GM12878 (cell line): ENCODE measurements at regions not wholly inside any gene's neighbourhood (a gene's known extent, or its start where the extent isn't known, plus 50 kb on each side); places are given as distances from the start of the nearest gene placed in this dataset.

Source experiments
- ATAC-seq: fragments of 200-7000 bp; cut with Tn5 transposase; 3 replicates; pipeline ENCODE4 v1.9.1; 2020; ENCODE audit warnings: mild to moderate bottlenecking, moderate library complexity
- BruUV-seq: library from RNA; stranded (reverse); fragments of 400-500 nt; replicated peaks from 2 replicates; lab custom pipeline; 2021; lab: Mats Ljungman, UMichigan
- CTCF ChIA-PET: fragments of 300-600 bp; sonication (Branson Sonifier 250); formaldehyde crosslinking; extraction: SDS; loops from one replicate; lab custom pipeline; 2021; ENCODE audit warnings: inconsistent platforms; lab: Yijun Ruan, JAX
- POLR2A ChIA-PET: fragments of 350-600 bp; formaldehyde crosslinking; extraction: SDS; loops from one replicate; lab custom pipeline; 2021; ENCODE audit warnings: inconsistent platforms; lab: Charles Lee
- RAD21 ChIA-PET: fragments of 300-600 bp; sonication (Branson Sonifier 250); formaldehyde crosslinking; loops from one replicate; lab custom pipeline; 2023; ENCODE audit warnings: antibody characterized with exemption; ENCODE audit not compliant: unreplicated experiment; lab: Charles Lee
- SMC1A ChIA-PET: fragments of 300-600 bp; sonication (Branson Sonifier 250); formaldehyde crosslinking; loops from one replicate; lab custom pipeline; 2023; ENCODE audit not compliant: unreplicated experiment, uncharacterized antibody; lab: Charles Lee
- DNase-seq: peaks from one replicate; pipeline ENCODE4 v3.0.0-alpha.2; 2011; ENCODE audit warnings: low read depth, low spot score
- FAIRE-seq: peaks from 3 replicates; lab custom pipeline; 2011; peaks lifted over from hg19 to GRCh38; lab: Jason Lieb, UNC
- H2AFZ ChIP-seq: 2 replicates; pipeline ENCODE4 v1.6.0; 2011; ENCODE audit warnings: low read depth, low read length, control low read depth; ENCODE audit not compliant: control insufficient read depth
- H3K27ac ChIP-seq: 2 replicates; pipeline ENCODE4 v1.5.1; 2011; ENCODE audit warnings: control low read depth; ENCODE audit not compliant: control insufficient read depth, insufficient read depth
- H3K27me3 ChIP-seq, 2 experiments: replicated peaks in 1 of 2; 2 replicates each; pipeline versions ENCODE4 v1.6.0 to v1.6.1; 2011; ENCODE audit warnings: low read length in 1 of 2; ENCODE audit not compliant: control insufficient read depth in 2 of 2, insufficient read depth in 2 of 2
- H3K36me3 ChIP-seq, 2 experiments: 2 replicates each; pipeline ENCODE4 v1.5.1; 2011; ENCODE audit warnings: low read length in 1 of 2; ENCODE audit not compliant: control insufficient read depth in 2 of 2, insufficient read depth in 2 of 2
- H3K4me1 ChIP-seq: 2 replicates; pipeline ENCODE4 v1.6.1; 2011; ENCODE audit warnings: mild to moderate bottlenecking, low read length, moderate library complexity, mixed read lengths; ENCODE audit not compliant: control insufficient read depth, insufficient read depth
- H3K4me2 ChIP-seq: 2 replicates; pipeline ENCODE4 v1.6.0; 2011; ENCODE audit warnings: control low read depth; ENCODE audit not compliant: control insufficient read depth, insufficient read depth
- H3K4me3 ChIP-seq: fragments of 200-600 bp; sonication (generic); 2 replicates; pipeline ENCODE4 v1.5.1; 2016
- H3K79me2 ChIP-seq: 2 replicates; pipeline ENCODE4 v1.6.0; 2011; ENCODE audit warnings: low read length; ENCODE audit not compliant: control insufficient read depth, insufficient read depth
- H3K9ac ChIP-seq: 2 replicates; pipeline ENCODE4 v1.8.0; 2011; ENCODE audit warnings: low read length, control low read depth, mixed read lengths; ENCODE audit not compliant: control insufficient read depth, insufficient read depth
- H3K9me3 ChIP-seq: replicated peaks from 3 replicates; pipeline ENCODE4 v1.5.1; 2011; ENCODE audit warnings: mild to moderate bottlenecking, low read length; ENCODE audit not compliant: control insufficient read depth, insufficient read depth
- H4K20me1 ChIP-seq: 2 replicates; pipeline ENCODE4 v1.6.0; 2011; ENCODE audit not compliant: control insufficient read depth, insufficient read depth
- CHD1 ChIP-seq: IDR thresholded peaks from 2 replicates; pipeline ENCODE4 v1.6.1; 2012; ENCODE audit warnings: low read depth, low read length, improper control_type of control experiment
- MYC ChIP-seq: IDR thresholded peaks from 2 replicates; pipeline ENCODE4 v1.6.1; 2011; ENCODE audit warnings: mild to moderate bottlenecking, low read length, moderate library complexity, inconsistent platforms; ENCODE audit not compliant: insufficient read depth, insufficient replicate concordance, insufficient read length, severe bottlenecking
- NFYB ChIP-seq: IDR thresholded peaks from 2 replicates; pipeline ENCODE4 v1.6.1; 2011; ENCODE audit warnings: low read depth, mild to moderate bottlenecking, low read length, improper control_type of control experiment, moderate library complexity; ENCODE audit not compliant: insufficient read depth
- NR2C1 ChIP-seq: fragments of 450-650 bp; IDR thresholded peaks from 2 replicates; pipeline ENCODE4 v1.6.1; 2017; ENCODE audit warnings: antibody characterized with exemption, mild to moderate bottlenecking, moderate library complexity
- SMC3 ChIP-seq: IDR thresholded peaks from 2 replicates; pipeline ENCODE4 v1.6.1; 2011; ENCODE audit warnings: low read length, improper control_type of control experiment, borderline replicate concordance
- SREBF1 ChIP-seq: IDR thresholded peaks from 2 replicates; pipeline ENCODE4 v1.6.1; 2012; ENCODE audit warnings: mild to moderate bottlenecking, low read length
- WGBS: methylation state at CpG from one replicate; pipeline ENCODE4 v1.1.6; 2016; ENCODE audit warnings: low lambda C conversion rate; ENCODE audit not compliant: insufficient replicate concordance, insufficient coverage; ENCODE audit errors: missing lambda C conversion rate; 5-methylcytosine and 5-hydroxymethylcytosine counted together
- in situ Hi-C: fragments of 300-500 bp; cut with MboI; formaldehyde crosslinking; loops from 9 replicates; pipeline ENCODE4 v1.14.3; 2018; ENCODE audit warnings: mixed read lengths
- intact Hi-C: fragments of 100-400 bp; cut with micrococcal nuclease; formaldehyde crosslinking; loops from one replicate; pipeline ENCODE4 v1.14.2; 2022; ENCODE audit not compliant: unreplicated experiment
- TF ChIP-seq, protein P1 (sequence below): fragments of 450-650 bp; IDR thresholded peaks from 2 replicates; pipeline ENCODE4 v1.6.1; 2017; ENCODE audit warnings: mild to moderate bottlenecking, moderate library complexity
- TF ChIP-seq, protein P2 (sequence below): IDR thresholded peaks from 2 replicates; pipeline ENCODE4 v1.6.1; 2012; ENCODE audit warnings: low read depth, low read length, improper control_type of control experiment
- TF ChIP-seq, protein P3 (sequence below): fragments of 450-650 bp; formaldehyde crosslinking; IDR thresholded peaks from 2 replicates; pipeline ENCODE4 v1.5.0; 2022; ENCODE audit warnings: mild to moderate bottlenecking, missing genetic modification characterization
- TF ChIP-seq, protein P4 (sequence below): fragments of 450-650 bp; IDR thresholded peaks from 2 replicates; pipeline ENCODE4 v1.6.1; 2017; ENCODE audit warnings: low read depth, mild to moderate bottlenecking, moderate library complexity

DNA sequence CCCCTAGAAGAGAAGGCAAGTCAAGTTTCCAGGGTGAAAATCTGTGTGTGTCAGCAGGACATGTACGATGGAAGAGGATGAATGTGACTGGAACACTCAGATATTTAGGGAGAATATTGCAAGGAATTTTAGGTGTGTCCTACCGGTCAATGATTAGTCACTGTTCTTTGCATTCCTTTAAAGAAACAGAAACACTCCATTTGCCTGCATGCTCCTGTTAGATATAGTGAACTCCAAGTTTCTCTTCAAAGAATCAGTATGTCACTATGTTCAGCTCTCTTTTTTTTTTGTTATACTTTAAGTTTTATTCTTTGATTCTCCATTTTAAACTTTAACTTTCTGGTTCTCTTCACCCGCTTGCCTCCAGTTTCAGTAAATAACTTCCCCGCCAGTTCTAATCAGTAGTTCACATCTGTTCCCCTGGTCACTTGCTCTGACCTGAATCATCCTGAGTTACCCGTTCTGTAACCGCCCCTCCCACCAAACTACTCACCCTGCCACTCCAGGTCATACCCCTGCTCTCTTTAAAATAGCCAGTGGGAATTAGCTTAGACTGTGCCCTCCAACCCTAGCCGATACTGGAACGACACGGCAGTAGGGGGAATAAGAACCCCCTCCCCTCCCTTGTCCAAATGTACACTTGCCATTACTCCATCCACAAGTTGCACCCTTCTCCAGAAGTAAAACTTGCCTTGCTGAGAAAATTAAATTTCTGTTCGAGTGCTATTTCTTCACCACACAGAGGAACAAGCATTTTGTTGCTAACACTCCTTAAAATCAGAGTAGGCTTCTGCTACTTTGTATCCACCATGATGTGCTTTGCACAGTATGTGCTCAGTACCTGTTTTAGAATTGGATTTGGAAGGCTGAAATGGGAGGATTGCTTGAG, 268.4 kb downstream of the METTL4 start (continued):
- TF ChIP-seq, protein P1, sequence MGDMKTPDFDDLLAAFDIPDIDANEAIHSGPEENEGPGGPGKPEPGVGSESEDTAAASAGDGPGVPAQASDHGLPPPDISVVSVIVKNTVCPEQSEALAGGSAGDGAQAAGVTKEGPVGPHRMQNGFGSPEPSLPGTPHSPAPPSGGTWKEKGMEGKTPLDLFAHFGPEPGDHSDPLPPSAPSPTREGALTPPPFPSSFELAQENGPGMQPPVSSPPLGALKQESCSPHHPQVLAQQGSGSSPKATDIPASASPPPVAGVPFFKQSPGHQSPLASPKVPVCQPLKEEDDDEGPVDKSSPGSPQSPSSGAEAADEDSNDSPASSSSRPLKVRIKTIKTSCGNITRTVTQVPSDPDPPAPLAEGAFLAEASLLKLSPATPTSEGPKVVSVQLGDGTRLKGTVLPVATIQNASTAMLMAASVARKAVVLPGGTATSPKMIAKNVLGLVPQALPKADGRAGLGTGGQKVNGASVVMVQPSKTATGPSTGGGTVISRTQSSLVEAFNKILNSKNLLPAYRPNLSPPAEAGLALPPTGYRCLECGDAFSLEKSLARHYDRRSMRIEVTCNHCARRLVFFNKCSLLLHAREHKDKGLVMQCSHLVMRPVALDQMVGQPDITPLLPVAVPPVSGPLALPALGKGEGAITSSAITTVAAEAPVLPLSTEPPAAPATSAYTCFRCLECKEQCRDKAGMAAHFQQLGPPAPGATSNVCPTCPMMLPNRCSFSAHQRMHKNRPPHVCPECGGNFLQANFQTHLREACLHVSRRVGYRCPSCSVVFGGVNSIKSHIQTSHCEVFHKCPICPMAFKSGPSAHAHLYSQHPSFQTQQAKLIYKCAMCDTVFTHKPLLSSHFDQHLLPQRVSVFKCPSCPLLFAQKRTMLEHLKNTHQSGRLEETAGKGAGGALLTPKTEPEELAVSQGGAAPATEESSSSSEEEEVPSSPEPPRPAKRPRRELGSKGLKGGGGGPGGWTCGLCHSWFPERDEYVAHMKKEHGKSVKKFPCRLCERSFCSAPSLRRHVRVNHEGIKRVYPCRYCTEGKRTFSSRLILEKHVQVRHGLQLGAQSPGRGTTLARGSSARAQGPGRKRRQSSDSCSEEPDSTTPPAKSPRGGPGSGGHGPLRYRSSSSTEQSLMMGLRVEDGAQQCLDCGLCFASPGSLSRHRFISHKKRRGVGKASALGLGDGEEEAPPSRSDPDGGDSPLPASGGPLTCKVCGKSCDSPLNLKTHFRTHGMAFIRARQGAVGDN = no peak

DNA sequence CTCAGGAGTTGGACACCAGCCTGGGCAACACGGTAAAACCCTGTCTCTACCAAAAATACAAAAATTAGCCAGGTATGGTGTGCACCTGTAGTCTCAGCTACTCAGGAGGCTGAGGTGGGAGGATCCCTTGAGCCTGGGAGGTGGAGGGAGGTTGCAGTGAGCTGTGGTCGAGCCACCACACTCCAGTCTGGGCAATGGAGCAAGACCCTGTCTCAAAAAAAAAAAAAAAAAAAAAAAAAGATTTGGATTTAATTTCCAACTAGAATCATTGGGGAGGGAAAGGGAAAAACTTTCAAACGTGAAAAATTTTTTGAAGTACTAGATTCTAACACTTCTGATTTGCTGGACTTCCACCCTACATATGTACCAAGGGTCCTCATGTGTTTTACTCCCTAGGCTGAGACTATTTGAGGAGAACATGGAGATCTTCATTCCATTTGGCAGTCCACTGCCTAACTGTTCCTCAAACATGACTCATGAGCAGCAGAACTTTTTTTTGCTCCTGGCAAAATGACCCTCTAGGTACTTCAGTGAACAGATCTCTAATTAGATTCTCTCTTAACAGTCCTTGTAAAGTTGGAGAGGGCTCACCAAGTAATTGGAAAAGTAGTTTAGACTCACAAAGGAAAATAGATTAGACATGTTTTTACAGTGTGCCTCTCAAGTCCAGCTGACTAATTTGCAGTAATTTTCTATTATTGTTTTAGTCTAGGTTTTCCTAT, 267.6 kb downstream of the METTL4 start:
- RAD21 ChIA-PET = no interaction called here
- no peaks in the 10 kb centered on the region for H3K27me3 ChIP-seq
- no peak overlapping the region for H3K4me3 ChIP-seq
- SMC1A ChIA-PET = no interaction called here
- H2AFZ ChIP-seq = no peak overlapping the region
- WGBS = 2% methylated on average over 3 of the region's 3 CpGs
- in situ Hi-C loops (no loop called here), intact Hi-C loops (no loop called here)
- CTCF ChIA-PET = interaction anchor here (0.6 to 2.3 kb wide), 2 partner anchors 10 to 115 kb away, joined by 3 to 10 read pairs; no protein-coding TSS in a partner anchor
- no peak overlapping the region for H3K9ac ChIP-seq
- no peaks in the 10 kb centered on the region for H3K4me1 ChIP-seq
- H3K36me3 ChIP-seq = no peaks in the 10 kb centered on the region
- no peak overlapping the region for H3K27ac ChIP-seq
- no peaks in the 10 kb centered on the region for H4K20me1 ChIP-seq
- ATAC-seq (no peak), DNase-seq (no peak), FAIRE-seq (no peak)
- no peak overlapping the region for H3K4me2 ChIP-seq
- BruUV-seq = no TSS peak
- no peaks in the 10 kb centered on the region for H3K79me2 ChIP-seq
- POLR2A ChIA-PET = no interaction called here
- H3K9me3 ChIP-seq = no peaks in the 10 kb centered on the region
- no peak for TF ChIP-seq SMC3
- TF ChIP-seq, protein P2, sequence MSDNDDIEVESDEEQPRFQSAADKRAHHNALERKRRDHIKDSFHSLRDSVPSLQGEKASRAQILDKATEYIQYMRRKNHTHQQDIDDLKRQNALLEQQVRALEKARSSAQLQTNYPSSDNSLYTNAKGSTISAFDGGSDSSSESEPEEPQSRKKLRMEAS = no peak
- TF ChIP-seq CHD1 = no peak
- TF ChIP-seq, protein P3, sequence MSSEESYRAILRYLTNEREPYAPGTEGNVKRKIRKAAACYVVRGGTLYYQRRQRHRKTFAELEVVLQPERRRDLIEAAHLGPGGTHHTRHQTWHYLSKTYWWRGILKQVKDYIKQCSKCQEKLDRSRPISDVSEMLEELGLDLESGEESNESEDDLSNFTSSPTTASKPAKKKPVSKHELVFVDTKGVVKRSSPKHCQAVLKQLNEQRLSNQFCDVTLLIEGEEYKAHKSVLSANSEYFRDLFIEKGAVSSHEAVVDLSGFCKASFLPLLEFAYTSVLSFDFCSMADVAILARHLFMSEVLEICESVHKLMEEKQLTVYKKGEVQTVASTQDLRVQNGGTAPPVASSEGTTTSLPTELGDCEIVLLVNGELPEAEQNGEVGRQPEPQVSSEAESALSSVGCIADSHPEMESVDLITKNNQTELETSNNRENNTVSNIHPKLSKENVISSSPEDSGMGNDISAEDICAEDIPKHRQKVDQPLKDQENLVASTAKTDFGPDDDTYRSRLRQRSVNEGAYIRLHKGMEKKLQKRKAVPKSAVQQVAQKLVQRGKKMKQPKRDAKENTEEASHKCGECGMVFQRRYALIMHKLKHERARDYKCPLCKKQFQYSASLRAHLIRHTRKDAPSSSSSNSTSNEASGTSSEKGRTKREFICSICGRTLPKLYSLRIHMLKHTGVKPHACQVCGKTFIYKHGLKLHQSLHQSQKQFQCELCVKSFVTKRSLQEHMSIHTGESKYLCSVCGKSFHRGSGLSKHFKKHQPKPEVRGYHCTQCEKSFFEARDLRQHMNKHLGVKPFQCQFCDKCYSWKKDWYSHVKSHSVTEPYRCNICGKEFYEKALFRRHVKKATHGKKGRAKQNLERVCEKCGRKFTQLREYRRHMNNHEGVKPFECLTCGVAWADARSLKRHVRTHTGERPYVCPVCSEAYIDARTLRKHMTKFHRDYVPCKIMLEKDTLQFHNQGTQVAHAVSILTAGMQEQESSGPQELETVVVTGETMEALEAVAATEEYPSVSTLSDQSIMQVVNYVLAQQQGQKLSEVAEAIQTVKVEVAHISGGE (CRISPR knock-in tag) = no peak
- TF ChIP-seq MYC = no peak
- no peak for TF ChIP-seq NFYB
- TF ChIP-seq SREBF1 = no peak
- no peak for TF ChIP-seq NR2C1
- TF ChIP-seq, protein P4, sequence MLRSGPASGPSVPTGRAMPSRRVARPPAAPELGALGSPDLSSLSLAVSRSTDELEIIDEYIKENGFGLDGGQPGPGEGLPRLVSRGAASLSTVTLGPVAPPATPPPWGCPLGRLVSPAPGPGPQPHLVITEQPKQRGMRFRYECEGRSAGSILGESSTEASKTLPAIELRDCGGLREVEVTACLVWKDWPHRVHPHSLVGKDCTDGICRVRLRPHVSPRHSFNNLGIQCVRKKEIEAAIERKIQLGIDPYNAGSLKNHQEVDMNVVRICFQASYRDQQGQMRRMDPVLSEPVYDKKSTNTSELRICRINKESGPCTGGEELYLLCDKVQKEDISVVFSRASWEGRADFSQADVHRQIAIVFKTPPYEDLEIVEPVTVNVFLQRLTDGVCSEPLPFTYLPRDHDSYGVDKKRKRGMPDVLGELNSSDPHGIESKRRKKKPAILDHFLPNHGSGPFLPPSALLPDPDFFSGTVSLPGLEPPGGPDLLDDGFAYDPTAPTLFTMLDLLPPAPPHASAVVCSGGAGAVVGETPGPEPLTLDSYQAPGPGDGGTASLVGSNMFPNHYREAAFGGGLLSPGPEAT = no peak
